Adrenal gland (tissue), 5 donors: ENCODE measurements at regions not wholly inside any gene's neighbourhood (a gene's known extent, or its start where the extent isn't known, plus 50 kb on each side); places are given as distances from the start of the nearest gene placed in this dataset.

ENCODE experiments used
- POLR2A ChIP-seq, 2 donors: fragments of 450-650 bp; IDR thresholded peaks; one replicate each; pipeline ENCODE4 v1.6.1; 2017; ENCODE audit warnings: antibody characterized with exemption in 2 of 2, mild to moderate bottlenecking in 2 of 2, moderate library complexity in 1 of 2
- TF ChIP-seq, protein P1 (sequence below), 6 experiments: fragments of 450-650 bp in 4 of 6; fragments of 200-600 bp in 2 of 6; sonication (generic) in 1 of 6; IDR thresholded peaks; 1 replicate in 5 of 6; 2 replicates in 1 of 6; pipeline versions ENCODE4 v1.5.1 to v1.8.0; 2016 to 2021; ENCODE audit warnings: antibody characterized with exemption in 6 of 6, mild to moderate bottlenecking in 2 of 6, moderate library complexity in 1 of 6
- donor health status: DM: no; HTN: no; CAD: no.

GRCh38 chr17:71149607-71150006, 971.2 kb upstream of the SOX9 start:
- TF ChIP-seq, protein P1, sequence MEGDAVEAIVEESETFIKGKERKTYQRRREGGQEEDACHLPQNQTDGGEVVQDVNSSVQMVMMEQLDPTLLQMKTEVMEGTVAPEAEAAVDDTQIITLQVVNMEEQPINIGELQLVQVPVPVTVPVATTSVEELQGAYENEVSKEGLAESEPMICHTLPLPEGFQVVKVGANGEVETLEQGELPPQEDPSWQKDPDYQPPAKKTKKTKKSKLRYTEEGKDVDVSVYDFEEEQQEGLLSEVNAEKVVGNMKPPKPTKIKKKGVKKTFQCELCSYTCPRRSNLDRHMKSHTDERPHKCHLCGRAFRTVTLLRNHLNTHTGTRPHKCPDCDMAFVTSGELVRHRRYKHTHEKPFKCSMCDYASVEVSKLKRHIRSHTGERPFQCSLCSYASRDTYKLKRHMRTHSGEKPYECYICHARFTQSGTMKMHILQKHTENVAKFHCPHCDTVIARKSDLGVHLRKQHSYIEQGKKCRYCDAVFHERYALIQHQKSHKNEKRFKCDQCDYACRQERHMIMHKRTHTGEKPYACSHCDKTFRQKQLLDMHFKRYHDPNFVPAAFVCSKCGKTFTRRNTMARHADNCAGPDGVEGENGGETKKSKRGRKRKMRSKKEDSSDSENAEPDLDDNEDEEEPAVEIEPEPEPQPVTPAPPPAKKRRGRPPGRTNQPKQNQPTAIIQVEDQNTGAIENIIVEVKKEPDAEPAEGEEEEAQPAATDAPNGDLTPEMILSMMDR (IDR thresholded peaks at IDR 0.05) = no peak
- TF ChIP-seq POLR2A (IDR thresholded peaks at IDR 0.05) = no peak
